Activated CD4-positive, alpha-beta T cell treated with anti-CD3 and anti-CD28 coated beads for 36 hours (primary cell): ENCODE measurements at regions not wholly inside any gene's neighbourhood (a gene's known extent, or its start where the extent isn't known, plus 50 kb on each side); places are given as distances from the start of the nearest gene placed in this dataset.
"Not testable (repeated sequence)": the region's sequence is repeated elsewhere in the genome, so short reads cannot be mapped to it uniquely, and the experiment has no call there.

Experiments
- ATAC-seq: fragments of 200-7000 bp; cut with Tn5 transposase; one replicate; pipeline ENCODE4 v1.10.0; 2021; ENCODE audit warnings: mild to moderate bottlenecking, moderate library complexity
- CTCF ChIA-PET: fragments of 350-600 bp; sonication (Branson Sonifier 250); formaldehyde crosslinking; loops from one replicate; lab custom pipeline; 2021; ENCODE audit warnings: antibody characterized with exemption; lab: Charles Lee
- POLR2A ChIA-PET: fragments of 350-600 bp; sonication (Branson Sonifier 250); formaldehyde crosslinking; loops from one replicate; lab custom pipeline; 2021; ENCODE audit warnings: antibody characterized with exemption, inconsistent platforms; lab: Charles Lee
- DNase-seq: peaks from one replicate; pipeline ENCODE4 v3.0.0-alpha.2; 2020
- H3K27ac Mint-ChIP-seq: one replicate; pipeline ENCODE4 v1.8.0; 2021; ENCODE audit warnings: mixed read lengths
- H3K27me3 Mint-ChIP-seq: one replicate; pipeline ENCODE4 v1.8.0; 2021; ENCODE audit warnings: mixed read lengths
- H3K36me3 Mint-ChIP-seq: one replicate; pipeline ENCODE4 v1.8.0; 2021; ENCODE audit warnings: low read depth, mixed read lengths
- H3K4me1 Mint-ChIP-seq: one replicate; pipeline ENCODE4 v1.8.0; 2021; ENCODE audit warnings: mixed read lengths
- H3K4me3 Mint-ChIP-seq: one replicate; pipeline ENCODE4 v1.8.0; 2021; ENCODE audit warnings: mild to moderate bottlenecking, moderate library complexity, mixed read lengths
- H3K9me3 Mint-ChIP-seq: one replicate; pipeline ENCODE4 v1.8.0; 2021; ENCODE audit warnings: low read depth, mixed read lengths
- intact Hi-C, 2 experiments: fragments of 100-400 bp; cut with DNase I in 1 of 2; cut with micrococcal nuclease in 1 of 2; formaldehyde crosslinking; loops; one replicate each; pipeline versions ENCODE4 v1.14.2 to v1.15.1; 2022 to 2024; cut with DNase I, micrococcal nuclease

GRCh38 chr5:62248192-62248591 is 57.8 kb upstream of the KIF2A start:
- peak; percentile 52 for DNase-seq
- Mint-ChIP-seq H3K36me3 (peaks cover 11% of the 10 kb centered on the region), H3K9me3 (peaks cover 10% of the 10 kb centered on the region), H3K4me1 (peaks cover 46% of the 10 kb centered on the region)
- CTCF ChIA-PET, intact Hi-C loops, H3K4me3 Mint-ChIP-seq, H3K27ac Mint-ChIP-seq, POLR2A ChIA-PET, H3K27me3 Mint-ChIP-seq: not testable (repeated sequence)
- peak; percentile 66 for ATAC-seq

- CTCF ChIA-PET, POLR2A ChIA-PET, H3K27ac Mint-ChIP-seq, H3K27me3 Mint-ChIP-seq, DNase-seq, H3K4me3 Mint-ChIP-seq, intact Hi-C loops: not testable (repeated sequence)
- peaks cover 58% of the 10 kb centered on the region for H3K4me1 Mint-ChIP-seq
- H3K9me3 Mint-ChIP-seq, result peaks cover 17% of the 10 kb centered on the region
- H3K36me3 Mint-ChIP-seq, result peaks cover 22% of the 10 kb centered on the region
- ATAC-seq, result peak; percentile 80
Observed at GRCh38 chr5:62250085-62250484, 55.9 kb upstream of the KIF2A start.

GRCh38 chr5:62250919-62251318 is 55.1 kb upstream of the KIF2A start:
- ATAC-seq, H3K4me3 Mint-ChIP-seq, intact Hi-C loops, POLR2A ChIA-PET, H3K27ac Mint-ChIP-seq, H3K27me3 Mint-ChIP-seq, DNase-seq, CTCF ChIA-PET: not testable (repeated sequence)
- Mint-ChIP-seq H3K36me3 (peaks cover 20% of the 10 kb centered on the region), H3K4me1 (peaks cover 59% of the 10 kb centered on the region), H3K9me3 (peaks cover 17% of the 10 kb centered on the region)

- H3K4me3 Mint-ChIP-seq, CTCF ChIA-PET, ATAC-seq, POLR2A ChIA-PET, DNase-seq, intact Hi-C loops, H3K27me3 Mint-ChIP-seq: not testable (repeated sequence)
- H3K36me3 Mint-ChIP-seq, result peaks cover 20% of the 10 kb centered on the region
- peaks cover 70% of the 10 kb centered on the region for H3K4me1 Mint-ChIP-seq
- H3K27ac Mint-ChIP-seq, result peak overlapping the region; percentile 21
- H3K9me3 Mint-ChIP-seq, result peaks cover 17% of the 10 kb centered on the region
Observed at GRCh38 chr5:62252519-62252918, 53.5 kb upstream of the KIF2A start.

- ATAC-seq, DNase-seq, H3K27me3 Mint-ChIP-seq, POLR2A ChIA-PET, H3K4me3 Mint-ChIP-seq, CTCF ChIA-PET: not testable (repeated sequence)
- Mint-ChIP-seq H3K9me3 (peaks cover 17% of the 10 kb centered on the region), H3K36me3 (peaks cover 28% of the 10 kb centered on the region), H3K27ac (peak overlapping the region; percentile 64), H3K4me1 (peaks cover 83% of the 10 kb centered on the region)
- intact Hi-C loops, result loop anchor here in 1 of 2 experiments (5.0 kb wide), 1 partner anchor 52 kb away; the partner anchor contains the start of gene KIF2A
Observed at GRCh38 chr5:62255551-62255950, 50.5 kb upstream of the KIF2A start.

- ChIA-PET POLR2A (interaction anchor here (0.6 kb wide), 1 partner anchor 147 kb away, joined by 3 read pairs; the partner anchor contains the start of gene DIMT1), CTCF (interaction anchor here (1.0 kb wide), 1 partner anchor 29 kb away, joined by 8 read pairs; no protein-coding TSS in a partner anchor)
- peak overlapping the region; percentile 37 for H3K4me3 Mint-ChIP-seq
- ATAC-seq (peak; percentile 73), DNase-seq (peak; percentile 38)
- H3K27me3 Mint-ChIP-seq, result no peaks in the 10 kb centered on the region
- intact Hi-C loops, result loop anchor here (1.0 to 5.0 kb wide), 4 partner anchors 28 to 51 kb away; partner anchors contain the start of gene KIF2A (in 2 of the 2)
- peak overlapping the region; percentile 93 for H3K27ac Mint-ChIP-seq
- peaks cover 17% of the 10 kb centered on the region for H3K9me3 Mint-ChIP-seq
- H3K4me1 Mint-ChIP-seq, result peaks cover 84% of the 10 kb centered on the region
- H3K36me3 Mint-ChIP-seq, result peaks cover 28% of the 10 kb centered on the region
Observed at GRCh38 chr5:62256161-62257019, 49.6 kb upstream of the KIF2A start.
